ENCODE measurements at regions not wholly inside any gene's neighbourhood (a gene's known extent, or its start where the extent isn't known, plus 50 kb on each side); places are given as distances from the start of the nearest gene placed in this dataset.
"Not testable (repeated sequence)": the region's sequence is repeated elsewhere in the genome, so short reads cannot be mapped to it uniquely, and the experiment has no call there.

- not testable (repeated sequence) for H3K4me1 ChIP-seq (ENCODE audit: control insufficient read depth in 2 of 2, insufficient read depth in 2 of 2, low read length in 1 of 2); H3K4me3 ChIP-seq (ENCODE audit: low read depth in 1 of 2, low read length in 2 of 2); H3K27ac ChIP-seq (ENCODE audit: low read depth in 2 of 2, low read length in 1 of 2); H3K27me3 ChIP-seq (ENCODE audit: control insufficient read depth in 1 of 2, insufficient read depth in 2 of 2, low read length in 2 of 2); H3K9me3 ChIP-seq (ENCODE audit: control insufficient read depth in 2 of 2, insufficient read depth in 1 of 2, low read depth in 1 of 2, low read length in 1 of 2); H3K36me3 ChIP-seq (ENCODE audit: control insufficient read depth in 2 of 2, insufficient read depth in 2 of 2, low read length in 1 of 2)
- 36 to 50% methylated on average over 30 to 32 of the region's 32 CpGs for WGBS, 2 donors
Measured at GRCh38 chr16:29285151-29285885, 121.2 kb downstream of the NPIPB11 start.

DNA sequence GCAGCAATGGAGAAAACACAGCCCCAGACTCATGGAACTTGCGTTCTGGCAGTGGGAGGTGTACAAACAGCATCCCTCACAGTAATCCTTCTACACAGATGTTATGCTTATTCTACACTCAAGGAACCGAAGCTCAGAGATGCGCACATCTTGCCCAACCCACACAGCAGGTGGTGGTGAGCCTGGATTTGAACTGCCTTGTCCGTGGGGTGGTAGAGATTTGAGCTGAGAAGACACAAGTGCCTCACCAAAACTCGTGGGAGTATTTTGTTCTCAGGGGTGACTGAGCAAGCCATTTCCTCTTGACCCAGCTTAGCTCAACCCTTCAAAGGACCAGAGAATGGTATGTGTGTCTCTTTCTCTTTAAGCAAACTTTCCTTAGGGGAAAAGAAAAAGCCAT, 121.8 kb downstream of the NPIPB11 start:
- H3K9me3 ChIP-seq (ENCODE audit: control insufficient read depth in 2 of 2, insufficient read depth in 1 of 2, low read depth in 1 of 2, low read length in 1 of 2); H3K27me3 ChIP-seq (ENCODE audit: control insufficient read depth in 1 of 2, insufficient read depth in 2 of 2, low read length in 2 of 2); H3K4me1 ChIP-seq (ENCODE audit: control insufficient read depth in 2 of 2, insufficient read depth in 2 of 2, low read length in 1 of 2); H3K36me3 ChIP-seq (ENCODE audit: control insufficient read depth in 2 of 2, insufficient read depth in 2 of 2, low read length in 1 of 2); H3K4me3 ChIP-seq (ENCODE audit: low read depth in 1 of 2, low read length in 2 of 2); H3K27ac ChIP-seq (ENCODE audit: low read depth in 2 of 2, low read length in 1 of 2): not testable (repeated sequence)
- 70 to 77% methylated on average over 5 of the region's 5 CpGs for WGBS, 2 donors

GRCh38 chr16:29284159-29284558, 122.4 kb downstream of the NPIPB11 start:
- not testable (repeated sequence) for H3K27ac ChIP-seq (ENCODE audit: low read depth in 2 of 2, low read length in 1 of 2); H3K4me1 ChIP-seq (ENCODE audit: control insufficient read depth in 2 of 2, insufficient read depth in 2 of 2, low read length in 1 of 2); H3K4me3 ChIP-seq (ENCODE audit: low read depth in 1 of 2, low read length in 2 of 2); H3K27me3 ChIP-seq (ENCODE audit: control insufficient read depth in 1 of 2, insufficient read depth in 2 of 2, low read length in 2 of 2); H3K36me3 ChIP-seq (ENCODE audit: control insufficient read depth in 2 of 2, insufficient read depth in 2 of 2, low read length in 1 of 2); H3K9me3 ChIP-seq (ENCODE audit: control insufficient read depth in 2 of 2, insufficient read depth in 1 of 2, low read depth in 1 of 2, low read length in 1 of 2)
- WGBS, 2 donors = 81 to 83% methylated on average over 4 of the region's 4 CpGs

GRCh38 chr16:29278097-29278871, 128.2 kb downstream of the NPIPB11 start:
- WGBS, 2 donors = 60% methylated on average over 4 of the region's 8 CpGs
- H3K36me3 ChIP-seq (ENCODE audit: control insufficient read depth in 2 of 2, insufficient read depth in 2 of 2, low read length in 1 of 2); H3K4me1 ChIP-seq (ENCODE audit: control insufficient read depth in 2 of 2, insufficient read depth in 2 of 2, low read length in 1 of 2); H3K9me3 ChIP-seq (ENCODE audit: control insufficient read depth in 2 of 2, insufficient read depth in 1 of 2, low read depth in 1 of 2, low read length in 1 of 2); H3K27me3 ChIP-seq (ENCODE audit: control insufficient read depth in 1 of 2, insufficient read depth in 2 of 2, low read length in 2 of 2); H3K27ac ChIP-seq (ENCODE audit: low read depth in 2 of 2, low read length in 1 of 2); H3K4me3 ChIP-seq (ENCODE audit: low read depth in 1 of 2, low read length in 2 of 2): not testable (repeated sequence)

GRCh38 chr16:29276446-29276845, 130.1 kb downstream of the NPIPB11 start:
- not testable (repeated sequence) for H3K4me3 ChIP-seq (ENCODE audit: low read depth in 1 of 2, low read length in 2 of 2); H3K4me1 ChIP-seq (ENCODE audit: control insufficient read depth in 2 of 2, insufficient read depth in 2 of 2, low read length in 1 of 2)
- WGBS, 2 donors = 74 to 86% methylated on average over 5 of the region's 5 CpGs

GRCh38 chr16:29274055-29275035, 132.2 kb downstream of the NPIPB11 start:
- 90 to 92% methylated on average over 11 of the region's 12 CpGs for WGBS, 2 donors
- not testable (repeated sequence) for H3K27ac ChIP-seq (ENCODE audit: low read depth in 2 of 2, low read length in 1 of 2); H3K9me3 ChIP-seq (ENCODE audit: control insufficient read depth in 2 of 2, insufficient read depth in 1 of 2, low read depth in 1 of 2, low read length in 1 of 2); H3K4me1 ChIP-seq (ENCODE audit: control insufficient read depth in 2 of 2, insufficient read depth in 2 of 2, low read length in 1 of 2); H3K36me3 ChIP-seq (ENCODE audit: control insufficient read depth in 2 of 2, insufficient read depth in 2 of 2, low read length in 1 of 2); H3K4me3 ChIP-seq (ENCODE audit: low read depth in 1 of 2, low read length in 2 of 2); H3K27me3 ChIP-seq (ENCODE audit: control insufficient read depth in 1 of 2, insufficient read depth in 2 of 2, low read length in 2 of 2)

More at GRCh38 chr16:29276446-29276845, 130.1 kb downstream of the NPIPB11 start:
- H3K9me3 ChIP-seq (ENCODE audit: control insufficient read depth in 2 of 2, insufficient read depth in 1 of 2, low read depth in 1 of 2, low read length in 1 of 2); H3K27ac ChIP-seq (ENCODE audit: low read depth in 2 of 2, low read length in 1 of 2); H3K36me3 ChIP-seq (ENCODE audit: control insufficient read depth in 2 of 2, insufficient read depth in 2 of 2, low read length in 1 of 2); H3K27me3 ChIP-seq (ENCODE audit: control insufficient read depth in 1 of 2, insufficient read depth in 2 of 2, low read length in 2 of 2): not testable (repeated sequence)

DNA sequence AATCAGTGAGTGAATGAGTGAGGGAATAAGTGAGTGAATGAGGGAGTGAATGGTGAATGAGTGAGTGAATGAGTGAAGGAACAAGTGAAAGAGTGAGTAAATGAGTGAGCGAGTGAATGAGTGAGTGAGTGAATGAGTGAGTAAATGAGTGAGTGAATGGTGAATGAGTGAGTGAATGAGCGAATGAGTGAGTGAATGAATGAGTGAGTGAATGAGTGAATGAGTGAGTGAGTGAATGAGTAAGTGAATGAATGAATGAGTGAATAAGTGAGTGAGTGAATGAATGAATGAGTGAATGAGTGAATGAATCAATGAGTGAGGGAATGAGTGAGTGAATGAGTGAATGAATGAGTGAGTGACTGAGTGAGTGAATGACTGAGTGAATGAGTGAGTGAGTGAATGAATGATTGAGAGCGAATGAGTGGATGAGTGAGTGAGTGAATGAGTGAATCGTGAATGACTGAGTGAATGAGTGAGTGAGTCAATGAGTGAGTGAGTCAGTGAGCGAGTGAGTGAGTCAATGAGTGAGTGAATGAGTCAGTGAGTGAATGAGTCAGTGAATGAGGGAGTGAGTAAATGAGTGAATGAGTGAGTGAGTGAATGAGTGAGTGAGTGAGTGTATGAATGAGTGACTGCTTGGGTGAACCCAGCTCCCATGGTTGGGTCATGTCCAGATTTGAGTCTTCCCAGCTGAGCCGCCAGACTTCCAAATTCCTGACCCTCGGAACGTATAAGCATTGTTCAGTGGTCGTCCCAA, 133.0 kb downstream of the NPIPB11 start:
- H3K4me1 ChIP-seq (ENCODE audit: control insufficient read depth in 2 of 2, insufficient read depth in 2 of 2, low read length in 1 of 2); H3K27me3 ChIP-seq (ENCODE audit: control insufficient read depth in 1 of 2, insufficient read depth in 2 of 2, low read length in 2 of 2); H3K27ac ChIP-seq (ENCODE audit: low read depth in 2 of 2, low read length in 1 of 2); H3K9me3 ChIP-seq (ENCODE audit: control insufficient read depth in 2 of 2, insufficient read depth in 1 of 2, low read depth in 1 of 2, low read length in 1 of 2); H3K4me3 ChIP-seq (ENCODE audit: low read depth in 1 of 2, low read length in 2 of 2); H3K36me3 ChIP-seq (ENCODE audit: control insufficient read depth in 2 of 2, insufficient read depth in 2 of 2, low read length in 1 of 2): not testable (repeated sequence)
- WGBS, 2 donors = 86 to 87% methylated on average over 9 of the region's 9 CpGs

DNA sequence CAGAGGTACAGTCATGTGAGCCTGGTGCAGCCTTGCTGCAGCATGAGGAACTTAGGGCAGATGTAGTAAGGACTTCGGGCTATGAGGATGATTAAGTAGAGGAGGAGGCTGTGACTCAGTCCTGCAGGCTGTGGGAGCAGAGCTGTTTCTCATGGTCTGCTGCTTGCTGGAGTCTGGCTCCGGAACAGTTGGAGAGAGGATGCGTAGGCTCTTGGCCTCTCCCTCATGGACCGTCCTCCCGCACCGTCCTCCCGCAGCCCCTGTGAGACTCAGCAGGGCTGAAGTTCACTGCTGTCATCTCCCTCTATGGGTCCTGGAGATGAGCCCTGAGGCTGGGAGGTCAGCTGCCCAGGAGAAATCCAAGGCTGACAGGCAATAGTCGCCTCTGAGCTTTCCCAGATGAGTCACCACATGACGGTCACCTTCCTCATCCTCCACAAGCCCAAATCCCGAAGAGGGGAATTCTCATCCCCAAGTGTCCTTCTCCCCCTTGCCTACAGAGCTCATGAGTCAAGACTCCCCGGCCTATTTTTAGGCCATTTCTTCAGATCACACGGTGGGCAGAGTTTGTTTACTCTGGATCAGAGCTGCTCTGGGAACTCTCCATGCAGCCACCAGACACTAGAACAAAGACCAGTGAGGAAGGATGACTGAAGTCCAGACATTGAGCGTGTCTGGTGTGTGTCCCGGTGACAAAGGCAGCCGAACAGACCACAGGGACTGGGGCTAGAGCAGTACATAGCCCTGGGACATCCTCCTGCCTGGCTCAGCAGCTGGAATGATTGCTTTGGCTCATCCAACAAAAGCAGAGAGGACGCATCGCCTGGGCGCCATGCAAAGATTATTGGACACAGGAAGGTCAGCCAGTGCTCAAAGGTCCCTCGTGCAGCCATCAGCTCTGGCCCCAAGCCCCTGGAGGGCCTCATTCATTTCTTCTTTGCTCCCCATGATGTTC, 134.5 kb downstream of the NPIPB11 start:
- not testable (repeated sequence) for H3K4me1 ChIP-seq (ENCODE audit: control insufficient read depth in 2 of 2, insufficient read depth in 2 of 2, low read length in 1 of 2); H3K9me3 ChIP-seq (ENCODE audit: control insufficient read depth in 2 of 2, insufficient read depth in 1 of 2, low read depth in 1 of 2, low read length in 1 of 2); H3K27me3 ChIP-seq (ENCODE audit: control insufficient read depth in 1 of 2, insufficient read depth in 2 of 2, low read length in 2 of 2); H3K4me3 ChIP-seq (ENCODE audit: low read depth in 1 of 2, low read length in 2 of 2); H3K36me3 ChIP-seq (ENCODE audit: control insufficient read depth in 2 of 2, insufficient read depth in 2 of 2, low read length in 1 of 2)
- H3K27ac ChIP-seq (ENCODE audit: low read depth in 2 of 2, low read length in 1 of 2) = peak overlapping the region in 1 of 2 donors; percentile 10
- 33 to 60% methylated on average over 11 to 17 of the region's 19 CpGs for WGBS, 2 donors

Measured in esophagus (tissue), 2 donors.